H9 (cell line): ENCODE measurements at regions not wholly inside any gene's neighbourhood (a gene's known extent, or its start where the extent isn't known, plus 50 kb on each side); places are given as distances from the start of the nearest gene placed in this dataset.

ENCODE experiments used
- DNase-seq: peaks from one replicate; pipeline ENCODE4 v3.0.0-alpha.2; 2017
- H2AFZ ChIP-seq: one replicate; pipeline ENCODE4 v1.6.1; 2013; ENCODE audit warnings: mild to moderate bottlenecking, low read length, control low read depth, moderate library complexity
- H2AK5ac ChIP-seq: 2 replicates; pipeline ENCODE4 v1.6.1; 2013; ENCODE audit warnings: low read length, control low read depth, mixed read lengths; ENCODE audit not compliant: insufficient read length
- H2BK120ac ChIP-seq: one replicate; pipeline ENCODE4 v1.6.1; 2013; ENCODE audit warnings: low read depth, mild to moderate bottlenecking, low read length, control low read depth, inconsistent platforms; ENCODE audit not compliant: poor library complexity, severe bottlenecking
- H2BK12ac ChIP-seq: 2 replicates; pipeline ENCODE4 v1.6.1; 2013; ENCODE audit warnings: low read length, control low read depth, mixed read lengths, low read depth; ENCODE audit not compliant: insufficient read length
- H2BK15ac ChIP-seq: 2 replicates; pipeline ENCODE4 v1.6.1; 2013; ENCODE audit warnings: low read depth, low read length, control low read depth
- H2BK20ac ChIP-seq: one replicate; pipeline ENCODE4 v1.6.1; 2013; ENCODE audit warnings: low read depth, mild to moderate bottlenecking, low read length, control low read depth, inconsistent platforms; ENCODE audit not compliant: poor library complexity, severe bottlenecking
- H2BK5ac ChIP-seq: 2 replicates; pipeline ENCODE4 v1.6.1; 2013; ENCODE audit warnings: low read length, control low read depth, mixed read lengths; ENCODE audit not compliant: insufficient read length
- H3K14ac ChIP-seq: 2 replicates; pipeline ENCODE4 v1.6.1; 2013; ENCODE audit warnings: low read length, control low read depth; ENCODE audit not compliant: insufficient read depth
- H3K18ac ChIP-seq: 2 replicates; pipeline ENCODE4 v1.6.1; 2013; ENCODE audit warnings: low read depth, mild to moderate bottlenecking, mixed read lengths, low read length, control low read depth; ENCODE audit not compliant: insufficient read length
- H3K23ac ChIP-seq: 2 replicates; pipeline ENCODE4 v1.6.1; 2013; ENCODE audit warnings: low read length, control low read depth, mixed read lengths, low read depth; ENCODE audit not compliant: insufficient read length
- H3K23me2 ChIP-seq: 2 replicates; pipeline ENCODE4 v1.6.1; 2013; ENCODE audit warnings: low read depth, mild to moderate bottlenecking, mixed read lengths, low read length, control low read depth; ENCODE audit not compliant: insufficient read length, poor library complexity, severe bottlenecking
- H3K27ac ChIP-seq: 2 replicates; pipeline ENCODE4 v1.5.1; 2013; ENCODE audit warnings: low read length, control low read depth, mixed read lengths, low read depth; ENCODE audit not compliant: insufficient read length
- H3K27me3 ChIP-seq: 2 replicates; pipeline ENCODE4 v1.6.1; 2013; ENCODE audit warnings: low read length, control low read depth, inconsistent platforms; ENCODE audit not compliant: insufficient read depth
- H3K4ac ChIP-seq: 2 replicates; pipeline ENCODE4 v1.6.1; 2013; ENCODE audit warnings: low read depth, mild to moderate bottlenecking, control low read depth, inconsistent platforms, low read length, moderate library complexity
- H3K4me1 ChIP-seq: 2 replicates; pipeline ENCODE4 v1.6.1; 2013; ENCODE audit warnings: low read length, control low read depth, inconsistent platforms; ENCODE audit not compliant: insufficient read depth
- H3K4me2 ChIP-seq: 2 replicates; pipeline ENCODE4 v1.6.1; 2013; ENCODE audit warnings: low read length, control low read depth, mixed read lengths; ENCODE audit not compliant: insufficient read length, insufficient read depth
- H3K56ac ChIP-seq: 2 replicates; pipeline ENCODE4 v1.6.1; 2013; ENCODE audit warnings: low read depth, mild to moderate bottlenecking, mixed read lengths, low read length, control low read depth; ENCODE audit not compliant: insufficient read length
- H3K79me1 ChIP-seq: 2 replicates; pipeline ENCODE4 v1.6.1; 2013; ENCODE audit warnings: low read depth, mild to moderate bottlenecking, moderate library complexity, low read length, control low read depth, inconsistent platforms; ENCODE audit not compliant: insufficient read depth, poor library complexity, severe bottlenecking
- H3K79me2 ChIP-seq: 2 replicates; pipeline ENCODE4 v1.6.1; 2013; ENCODE audit warnings: low read length, control low read depth, inconsistent platforms; ENCODE audit not compliant: insufficient read depth
- H3K9ac ChIP-seq: 2 replicates; pipeline ENCODE4 v1.6.1; 2013; ENCODE audit warnings: low read length, control low read depth, mixed read lengths; ENCODE audit not compliant: insufficient read length; ENCODE audit errors: extremely low read depth
- H3K9me3 ChIP-seq: one replicate; pipeline ENCODE4 v1.6.1; 2013; ENCODE audit warnings: low read depth, low read length, inconsistent platforms; ENCODE audit not compliant: control insufficient read depth
- H3T11ph ChIP-seq: one replicate; pipeline ENCODE4 v1.6.1; 2013; ENCODE audit warnings: mild to moderate bottlenecking, low read length, control low read depth, inconsistent platforms
- H4K20me1 ChIP-seq: one replicate; pipeline ENCODE4 v1.6.1; 2013; ENCODE audit not compliant: control insufficient read depth, insufficient read length, insufficient read depth
- H4K5ac ChIP-seq: 2 replicates; pipeline ENCODE4 v1.6.1; 2013; ENCODE audit warnings: low read depth, mild to moderate bottlenecking, mixed read lengths, low read length, control low read depth; ENCODE audit not compliant: insufficient read length
- H4K8ac ChIP-seq: replicated peaks from 2 replicates; pipeline ENCODE4 v1.6.1; 2013; ENCODE audit warnings: low read length, control low read depth, mixed read lengths, low read depth; ENCODE audit not compliant: insufficient read length
- H4K91ac ChIP-seq: 2 replicates; pipeline ENCODE4 v1.6.1; 2013; ENCODE audit warnings: low read depth, mild to moderate bottlenecking, moderate library complexity, mixed read lengths, low read length, control low read depth; ENCODE audit not compliant: insufficient read length
- H3K27ac Mint-ChIP-seq, 3 experiments: 2 replicates in 2 of 3; 3 replicates in 1 of 3; pipeline ENCODE4 v1.8.0; 2020 to 2021; ENCODE audit warnings: mixed read lengths in 3 of 3, mild to moderate bottlenecking in 1 of 3, moderate library complexity in 1 of 3
- H3K27me3 Mint-ChIP-seq: 2 replicates; pipeline ENCODE4 v1.8.0; 2021; ENCODE audit warnings: low read depth, mild to moderate bottlenecking, moderate library complexity, mixed read lengths
- H3K36me3 Mint-ChIP-seq, 3 experiments: 2 replicates in 2 of 3; 3 replicates in 1 of 3; pipeline ENCODE4 v1.8.0; 2020 to 2021; ENCODE audit warnings: low read depth in 3 of 3, mixed read lengths in 3 of 3; ENCODE audit not compliant: insufficient read depth in 1 of 3
- H3K4me1 Mint-ChIP-seq, 2 experiments: 2 replicates each; pipeline ENCODE4 v1.8.0; 2020; ENCODE audit warnings: mixed read lengths in 2 of 2
- H3K4me3 Mint-ChIP-seq, 2 experiments: 2 replicates in 1 of 2; 3 replicates in 1 of 2; pipeline ENCODE4 v1.8.0; 2020 to 2021; ENCODE audit warnings: mild to moderate bottlenecking in 2 of 2, mixed read lengths in 2 of 2, moderate library complexity in 1 of 2
- H3K9me3 Mint-ChIP-seq, 2 experiments: 2 replicates in 1 of 2; 3 replicates in 1 of 2; pipeline ENCODE4 v1.8.0; 2020; ENCODE audit warnings: mild to moderate bottlenecking in 2 of 2, mixed read lengths in 2 of 2, moderate library complexity in 1 of 2
- CTCF ChIP-seq: fragments of 200-600 bp; sonication (generic); conservative IDR thresholded peaks from 3 replicates; pipeline ENCODE4 v1.8.0; 2021; ENCODE audit warnings: antibody characterized with exemption, mild to moderate bottlenecking
- WGBS: extraction: QIAGEN DNeasy Blood & Tissue Kit; methylation state at CpG from one replicate; pipeline ENCODE4 v1.1.7; 2013; ENCODE audit warnings: missing lambda C conversion rate, low lambda C conversion rate, mixed read lengths; ENCODE audit not compliant: insufficient read length; ENCODE audit errors: extremely low coverage; 5-methylcytosine and 5-hydroxymethylcytosine counted together

- no peaks in the 10 kb centered on the region for H3K9me3 ChIP-seq
- no peak overlapping the region for H2AK5ac ChIP-seq
- no peak overlapping the region for H2BK120ac ChIP-seq
- no peak overlapping the region for H2BK12ac ChIP-seq
- no peaks in the 10 kb centered on the region for H3K79me1 ChIP-seq
- Mint-ChIP-seq H3K4me1 (peaks cover 4 to 5% of the 10 kb centered on the region in 2 experiments; a peak in 2 of 4 replicates), H3K36me3 (peaks cover 0 to 7% (median 7%) of the 10 kb centered on the region in 3 experiments; a peak in 3 of 7 replicates), H3K4me3 (no peak overlapping the region), H3K27ac (no peak overlapping the region), H3K9me3 (peaks cover 2 to 5% of the 10 kb centered on the region in 2 experiments; a peak in 2 of 5 replicates), H3K27me3 (no peaks in the 10 kb centered on the region; the same call in 1 of the 2 replicates)
- H2BK20ac ChIP-seq: no peak overlapping the region
- no peak overlapping the region for H3K56ac ChIP-seq
- no peak overlapping the region for H3T11ph ChIP-seq
- no CpG with 5 or more reads among the region's 1 CpG for WGBS
- no peak for TF ChIP-seq CTCF
- no peaks in the 10 kb centered on the region for H3K27me3 ChIP-seq
- no peak overlapping the region for H4K91ac ChIP-seq
- no peak overlapping the region for H3K23ac ChIP-seq
- no peak overlapping the region for H3K9ac ChIP-seq
- no peak overlapping the region for H3K27ac ChIP-seq
- H3K4me1 ChIP-seq: no peaks in the 10 kb centered on the region
- no peak overlapping the region for H3K4ac ChIP-seq
- H4K8ac ChIP-seq: no peak overlapping the region
- no peak for DNase-seq
- H3K79me2 ChIP-seq: no peaks in the 10 kb centered on the region
- no peak overlapping the region for H2AFZ ChIP-seq
- no peak overlapping the region for H3K14ac ChIP-seq
- H2BK5ac ChIP-seq: no peak overlapping the region
- no peaks in the 10 kb centered on the region for H3K23me2 ChIP-seq
- no peak overlapping the region for H3K18ac ChIP-seq
- H4K5ac ChIP-seq: no peak overlapping the region
- no peak overlapping the region for H2BK15ac ChIP-seq
- no peak overlapping the region for H3K4me2 ChIP-seq
- no peaks in the 10 kb centered on the region for H4K20me1 ChIP-seq
These were observed 550.9 kb upstream of the FAT3 start for GRCh38 chr11:91673705-91674104.
